ENCODE measurements at regions not wholly inside any gene's neighbourhood (a gene's known extent, or its start where the extent isn't known, plus 50 kb on each side); places are given as distances from the start of the nearest gene placed in this dataset.

DNA sequence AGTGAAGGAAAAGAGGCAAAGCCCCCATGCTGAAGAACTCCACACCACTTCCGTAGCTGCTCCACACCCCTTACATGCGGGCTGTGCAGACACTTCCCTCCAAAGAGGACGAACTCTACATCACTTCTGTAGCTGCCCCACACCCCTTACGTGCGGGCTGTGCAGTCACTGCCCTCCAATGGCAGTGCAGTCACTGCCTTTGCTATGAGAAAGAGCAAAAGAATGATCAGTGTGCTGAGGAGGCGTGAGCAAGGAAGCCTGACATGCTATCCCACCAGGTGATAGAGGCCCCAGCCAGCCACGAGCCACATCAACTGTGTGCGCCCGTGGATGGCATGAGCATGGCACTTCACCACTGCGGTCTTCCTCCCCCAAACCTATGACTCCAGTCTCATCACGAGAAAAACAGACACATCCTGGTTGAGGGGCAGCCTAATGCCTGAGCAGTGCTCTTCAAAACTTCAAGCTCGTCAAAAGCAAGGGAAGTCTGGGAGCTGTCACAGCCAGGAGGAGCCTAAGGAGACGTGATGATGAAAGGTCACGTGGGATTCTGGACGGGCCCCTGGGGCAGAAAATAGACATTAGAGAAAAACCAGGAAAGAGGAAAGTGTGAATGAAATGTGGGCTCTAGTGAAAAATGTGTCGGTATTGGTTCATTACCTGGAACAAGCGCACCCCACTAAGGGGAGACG, 60.8 kb upstream of the C14orf180 start:
- TF ChIP-seq POLR2A (IDR thresholded peaks at IDR 0.05; ENCODE audit: low read length) (no peak), GATA1 (IDR thresholded peaks at IDR 0.05; ENCODE audit: low read depth, low read length) (no peak)

Data from erythroblast (primary cell).